Transverse colon (tissue), 4 donors: ENCODE measurements at regions not wholly inside any gene's neighbourhood (a gene's known extent, or its start where the extent isn't known, plus 50 kb on each side); places are given as distances from the start of the nearest gene placed in this dataset.

ENCODE experiments used
- EP300 ChIP-seq: sonication (generic); formaldehyde crosslinking; IDR thresholded peaks from one replicate; pipeline ENCODE4 v1.6.1; 2017; ENCODE audit warnings: antibody characterized with exemption, low read depth
- POLR2AphosphoS5 ChIP-seq, 3 donors: sonication (generic); formaldehyde crosslinking; IDR thresholded peaks; one replicate each; pipeline ENCODE4 v1.6.1; 2016; ENCODE audit warnings: antibody characterized with exemption in 3 of 3
- TF ChIP-seq, protein P1 (sequence below), 5 experiments: fragments of 200-600 bp in 3 of 5; fragments of 450-650 bp in 2 of 5; sonication (generic) in 3 of 5; IDR thresholded peaks; 1 replicate in 2 of 5; 2 replicates in 3 of 5; pipeline ENCODE4 v1.5.1; 2016 to 2017; ENCODE audit warnings: antibody characterized with exemption in 5 of 5, inconsistent platforms in 3 of 5, mild to moderate bottlenecking in 2 of 5, moderate library complexity in 1 of 5

DNA sequence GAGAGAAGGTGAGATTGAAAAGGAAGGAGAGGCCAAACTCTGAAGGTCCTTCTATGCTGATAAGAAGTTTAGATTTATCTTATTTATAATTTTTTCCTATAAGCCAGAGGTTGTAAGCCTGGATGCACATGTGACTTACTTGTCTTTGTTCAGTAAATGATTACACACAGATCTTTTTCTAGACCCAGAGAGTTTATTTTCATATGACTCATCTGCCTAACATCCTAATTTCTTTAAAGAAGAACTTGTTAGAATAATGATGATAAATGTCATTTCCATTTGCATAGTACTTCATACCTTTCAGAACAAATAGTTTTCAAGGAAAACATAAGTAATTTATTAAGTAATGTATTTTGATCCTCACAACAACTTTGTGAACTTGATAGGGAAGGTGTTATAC, 434.8 kb upstream of the DPH6 start:
- TF ChIP-seq, protein P1, sequence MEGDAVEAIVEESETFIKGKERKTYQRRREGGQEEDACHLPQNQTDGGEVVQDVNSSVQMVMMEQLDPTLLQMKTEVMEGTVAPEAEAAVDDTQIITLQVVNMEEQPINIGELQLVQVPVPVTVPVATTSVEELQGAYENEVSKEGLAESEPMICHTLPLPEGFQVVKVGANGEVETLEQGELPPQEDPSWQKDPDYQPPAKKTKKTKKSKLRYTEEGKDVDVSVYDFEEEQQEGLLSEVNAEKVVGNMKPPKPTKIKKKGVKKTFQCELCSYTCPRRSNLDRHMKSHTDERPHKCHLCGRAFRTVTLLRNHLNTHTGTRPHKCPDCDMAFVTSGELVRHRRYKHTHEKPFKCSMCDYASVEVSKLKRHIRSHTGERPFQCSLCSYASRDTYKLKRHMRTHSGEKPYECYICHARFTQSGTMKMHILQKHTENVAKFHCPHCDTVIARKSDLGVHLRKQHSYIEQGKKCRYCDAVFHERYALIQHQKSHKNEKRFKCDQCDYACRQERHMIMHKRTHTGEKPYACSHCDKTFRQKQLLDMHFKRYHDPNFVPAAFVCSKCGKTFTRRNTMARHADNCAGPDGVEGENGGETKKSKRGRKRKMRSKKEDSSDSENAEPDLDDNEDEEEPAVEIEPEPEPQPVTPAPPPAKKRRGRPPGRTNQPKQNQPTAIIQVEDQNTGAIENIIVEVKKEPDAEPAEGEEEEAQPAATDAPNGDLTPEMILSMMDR (IDR thresholded peaks at IDR 0.05) = no peak
- no peak for TF ChIP-seq EP300
- TF ChIP-seq POLR2AphosphoS5 (IDR thresholded peaks at IDR 0.05) = no peak
